NCI-H2171 treated with DMSO at 0.1 percent for 48 hours (cell line): ENCODE measurements at regions not wholly inside any gene's neighbourhood (a gene's known extent, or its start where the extent isn't known, plus 50 kb on each side); places are given as distances from the start of the nearest gene placed in this dataset.

Source experiments
- DNase-seq: peaks from one replicate; lab custom pipeline; 2025; lab: John Stamatoyannopoulos, UW

DNA sequence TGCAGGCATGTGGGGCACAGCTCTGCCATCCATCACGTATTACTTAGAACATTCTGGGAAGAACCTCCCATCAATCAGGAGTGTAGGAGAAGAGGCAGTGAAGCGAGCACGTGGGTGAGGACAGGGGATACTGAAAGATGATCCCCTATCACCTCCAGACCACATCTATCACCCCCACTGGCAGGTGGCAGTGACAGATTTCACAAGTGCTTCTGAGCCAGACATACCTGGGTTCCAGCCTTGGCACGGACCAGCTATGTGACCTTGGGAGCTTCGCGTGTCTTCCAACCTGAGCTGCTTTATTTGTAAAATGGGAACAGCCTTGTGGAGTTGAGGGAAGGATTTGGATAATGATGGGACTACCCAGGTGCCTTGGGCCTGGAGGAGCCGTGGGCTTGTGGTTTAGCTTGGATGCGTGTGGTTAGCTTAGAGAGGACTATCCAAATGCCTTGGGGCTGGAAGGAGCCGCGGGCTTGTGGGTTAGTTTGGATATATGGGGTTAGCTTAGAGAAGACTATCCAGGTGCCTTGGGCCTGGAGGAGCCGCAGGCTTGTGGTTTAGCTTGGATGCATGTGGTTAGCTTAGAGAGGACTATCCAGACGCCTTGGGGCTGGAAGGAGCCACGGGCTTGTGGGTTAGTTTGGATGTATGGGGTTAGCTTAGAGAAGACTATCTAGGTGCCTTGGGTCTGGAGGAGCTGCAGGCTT, 206.4 kb downstream of the ENGASE start:
- peak; percentile 49 for DNase-seq

DNA sequence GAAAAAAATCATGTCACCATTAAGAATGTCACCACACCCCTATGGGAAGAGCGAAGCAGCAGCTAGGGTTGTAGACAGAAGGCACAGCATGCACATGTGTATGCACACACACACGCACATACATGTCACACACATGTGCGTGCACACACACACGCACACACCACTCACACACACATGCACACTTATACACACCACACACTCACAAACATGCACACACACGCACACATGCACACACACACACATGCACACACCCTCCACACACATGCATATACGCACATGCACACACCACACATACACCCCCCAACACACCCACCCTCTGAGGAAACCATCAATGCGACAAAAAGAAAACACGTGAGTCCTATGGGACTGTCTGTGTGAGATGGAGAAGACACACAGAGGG, 205.4 kb downstream of the ENGASE start:
- no peak for DNase-seq

DNA sequence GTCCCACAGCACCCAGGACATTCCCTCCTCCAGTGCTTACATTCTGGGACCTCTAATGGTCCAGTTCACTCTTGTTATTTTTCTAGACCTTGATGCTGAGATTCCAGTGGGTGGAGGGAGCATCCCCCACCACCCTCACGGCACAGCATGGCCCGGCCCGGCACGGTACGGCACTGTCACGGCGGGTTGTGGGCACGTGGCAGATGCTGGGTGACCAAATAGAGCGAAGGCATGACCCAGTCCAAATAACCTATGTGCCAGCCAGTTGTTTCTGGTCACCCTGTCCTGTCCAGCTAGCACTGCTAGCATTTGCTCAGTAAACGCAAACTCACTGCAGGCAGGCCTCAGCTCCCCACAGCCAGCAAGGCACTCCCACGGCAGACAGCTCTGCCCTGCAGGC, 204.7 kb downstream of the ENGASE start:
- DNase-seq: no peak

DNA sequence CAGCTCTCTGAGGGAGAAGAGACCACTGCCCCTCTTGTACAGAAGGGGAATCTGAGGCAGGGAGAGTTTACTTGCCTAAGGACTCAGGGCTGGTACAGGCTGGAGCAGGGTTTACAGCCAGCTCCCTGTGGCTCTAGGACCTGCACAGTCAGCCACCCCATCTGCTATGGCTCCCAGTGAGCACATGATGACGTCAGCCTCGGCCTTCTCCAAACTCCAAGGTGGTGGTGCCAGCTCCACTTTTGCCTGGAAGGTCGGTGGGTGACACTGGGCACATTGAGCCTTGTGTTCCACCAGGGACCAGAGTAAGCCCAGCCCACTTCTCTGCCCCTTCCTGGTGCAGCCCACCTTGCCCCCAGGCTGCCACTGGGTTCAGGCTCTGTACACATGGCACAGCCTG, 202.2 kb downstream of the ENGASE start:
- peak; percentile 61 for DNase-seq

DNA sequence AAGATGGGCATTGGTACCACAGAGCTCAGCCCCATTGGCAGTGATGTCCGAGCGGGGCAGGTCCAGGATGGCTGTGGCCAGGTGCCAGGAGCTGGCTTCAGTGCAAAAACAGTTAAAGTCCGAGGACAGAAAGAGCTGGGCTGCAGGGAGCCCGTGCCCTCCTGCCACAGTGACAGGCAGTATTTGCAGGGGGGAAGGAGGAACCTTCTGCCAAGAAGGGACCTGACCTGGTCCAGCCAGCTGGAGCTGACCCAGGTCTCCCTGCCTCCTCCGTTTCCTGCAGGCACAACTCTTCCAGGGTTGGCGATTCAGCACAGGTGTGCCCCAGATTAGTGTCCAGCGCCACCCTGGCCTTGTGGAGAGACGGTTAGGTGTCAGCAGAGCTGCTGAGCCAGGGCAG, 199.0 kb downstream of the ENGASE start:
- DNase-seq: no peak

DNA sequence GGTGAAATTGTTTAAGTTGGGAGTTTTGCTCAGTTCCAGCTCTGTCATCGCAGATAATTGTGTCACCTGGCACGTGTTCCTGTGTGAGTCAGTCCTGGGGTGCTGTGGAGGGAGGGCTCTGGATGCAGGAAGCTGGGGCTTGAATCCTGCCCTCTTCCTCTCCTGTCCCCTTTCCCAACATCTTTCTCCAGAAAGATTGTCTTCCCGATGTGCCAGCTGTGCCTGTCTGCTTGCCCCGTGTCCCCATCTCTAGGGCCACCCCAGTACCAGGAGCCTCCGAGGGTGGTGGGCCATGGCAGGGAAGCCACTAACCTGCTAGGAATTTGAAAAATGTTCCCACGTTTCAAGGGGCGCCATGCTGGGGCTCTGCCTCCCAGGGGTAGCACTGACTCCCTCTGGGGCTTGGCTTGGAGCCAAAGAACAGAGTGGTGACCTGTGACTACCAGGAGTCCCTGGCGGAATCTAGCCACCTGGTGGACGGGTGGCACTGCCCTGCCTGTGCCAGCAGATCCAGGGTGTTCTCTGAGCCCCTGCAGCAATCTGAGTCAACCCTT, 198.1 kb downstream of the ENGASE start:
- DNase-seq: no peak

DNA sequence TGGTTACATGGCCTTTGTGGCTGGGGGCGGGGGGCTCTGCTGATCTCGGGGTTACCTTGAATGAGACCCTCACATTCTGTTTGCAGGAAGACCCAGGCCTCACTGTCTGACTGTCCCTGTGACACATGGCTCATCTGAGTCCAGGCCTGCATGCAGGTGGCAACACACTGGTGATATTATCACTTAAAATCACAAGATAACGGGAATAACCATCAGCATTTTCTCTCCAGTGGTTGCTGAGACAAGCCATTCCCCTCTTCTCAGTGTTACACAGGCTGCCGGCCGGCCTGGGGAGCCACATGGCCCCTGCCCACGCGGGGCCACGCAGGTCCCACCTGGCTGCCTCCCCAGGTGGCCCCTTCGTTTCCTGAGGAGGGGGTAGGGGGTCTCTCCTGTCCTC, 197.6 kb downstream of the ENGASE start:
- DNase-seq: no peak

DNA sequence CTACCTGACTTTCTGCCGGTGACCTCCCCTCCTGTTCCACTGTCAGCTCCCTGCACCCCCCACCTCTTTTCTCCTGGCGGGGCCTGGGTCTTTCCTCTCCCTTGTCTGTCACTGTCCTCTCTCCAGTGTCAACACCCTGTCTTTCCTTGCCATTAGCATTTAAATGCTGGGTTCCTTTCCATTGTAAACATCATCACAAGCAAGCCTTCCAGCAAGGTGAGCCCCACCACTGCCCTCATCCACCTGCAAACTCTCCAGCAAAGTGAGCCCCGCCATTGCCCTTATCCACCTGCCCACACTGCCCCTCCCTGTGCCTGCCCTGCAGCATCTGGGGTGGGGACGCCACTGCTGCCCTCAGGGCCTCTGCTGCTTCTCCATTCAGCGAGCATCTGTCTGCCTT, 195.0 kb downstream of the ENGASE start:
- no peak for DNase-seq

DNA sequence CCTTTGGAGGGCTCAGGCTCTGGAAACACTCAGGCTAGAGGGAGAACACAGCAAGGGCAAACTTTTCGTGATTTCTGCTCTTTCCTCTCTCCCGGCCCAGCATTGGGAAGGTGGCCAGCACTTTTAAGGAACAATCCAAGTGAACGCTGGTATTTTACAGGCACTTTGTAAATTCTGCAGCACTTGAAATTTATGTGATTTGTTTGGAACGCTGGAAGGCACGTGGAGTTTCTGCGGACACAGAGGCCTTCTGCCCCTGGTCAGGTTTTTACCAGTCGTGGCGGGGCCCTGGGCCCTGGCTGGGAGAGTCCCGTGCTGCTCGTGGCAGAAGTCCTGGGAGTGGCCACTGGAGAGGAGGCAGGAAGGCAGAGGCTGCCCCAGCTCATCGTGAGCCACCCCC, 188.6 kb downstream of the ENGASE start:
- no peak for DNase-seq

DNA sequence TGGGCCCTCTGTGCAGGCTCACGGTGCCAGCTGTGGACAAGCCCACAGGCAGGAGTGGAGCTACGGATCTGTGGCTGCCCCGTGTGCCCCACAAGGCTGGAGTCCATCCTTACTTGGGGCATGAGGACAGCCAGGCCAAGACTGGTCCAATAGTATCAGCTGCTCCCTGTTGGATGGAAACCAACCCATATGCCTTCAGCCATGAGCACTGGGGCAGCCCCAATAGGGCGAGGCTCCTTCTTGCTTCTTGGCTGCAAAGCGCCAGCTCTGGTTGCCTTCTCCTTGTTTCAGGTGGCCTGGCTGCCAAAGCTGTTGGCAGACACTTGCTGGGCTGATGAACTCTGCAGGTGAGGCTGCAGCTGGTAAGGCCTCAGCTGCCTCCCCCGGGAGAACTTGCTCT, 188.0 kb downstream of the ENGASE start:
- no peak for DNase-seq

DNA sequence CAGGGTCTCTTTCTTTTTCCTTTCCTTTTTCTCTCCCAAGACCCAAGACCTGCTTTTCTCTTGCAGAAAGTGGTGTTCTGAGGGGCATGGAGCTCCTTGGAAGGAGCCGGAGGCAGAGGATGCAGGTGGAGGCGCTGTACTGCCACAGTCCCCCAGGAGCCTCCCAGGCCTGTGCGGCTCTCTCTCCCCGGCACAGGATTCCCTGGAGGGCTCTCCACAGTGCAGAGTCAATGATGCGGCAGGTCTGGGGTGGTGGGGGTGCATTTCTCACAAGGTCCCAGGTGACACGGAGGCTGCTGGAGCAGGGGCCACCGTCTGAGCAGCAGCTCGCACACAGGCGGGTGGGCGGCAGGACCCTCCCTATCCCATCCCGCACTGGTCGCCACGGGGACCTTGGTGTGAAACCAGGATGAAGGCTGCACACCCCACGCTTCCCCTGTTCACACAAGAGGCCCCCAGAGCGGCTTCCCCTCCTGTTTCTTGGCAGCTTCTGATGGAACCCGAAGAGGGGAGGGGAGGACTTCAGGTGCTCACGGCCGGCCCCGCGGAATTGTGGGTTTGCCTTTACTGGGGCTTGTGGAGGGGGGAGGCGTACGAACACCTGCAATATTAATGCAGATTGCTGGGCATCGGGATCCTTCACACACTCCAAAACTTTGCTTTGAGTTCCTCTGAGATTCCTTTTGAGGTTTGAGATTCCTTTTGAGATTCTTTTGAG, 186.9 kb downstream of the ENGASE start:
- DNase-seq: peak; percentile 82

DNA sequence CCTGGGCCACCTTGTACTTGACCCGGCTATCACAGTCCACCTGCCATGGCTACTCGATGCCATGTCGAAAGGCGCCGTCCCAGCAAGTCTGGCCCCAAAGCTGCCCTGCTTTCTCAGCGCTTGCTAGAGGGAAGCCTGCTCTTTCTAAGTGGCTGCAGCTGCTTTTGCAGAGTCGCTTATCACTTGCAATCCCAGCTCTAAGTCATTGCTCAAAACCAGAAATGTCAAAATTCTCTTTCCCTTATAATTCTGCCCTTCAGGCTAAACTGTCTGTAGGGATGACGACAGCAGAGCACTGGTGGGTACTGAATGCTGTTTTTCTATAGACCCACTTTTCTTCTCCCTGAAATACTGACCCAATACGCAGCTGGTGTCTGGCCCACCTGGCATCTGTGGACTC, 184.2 kb downstream of the ENGASE start:
- DNase-seq: no peak

DNA sequence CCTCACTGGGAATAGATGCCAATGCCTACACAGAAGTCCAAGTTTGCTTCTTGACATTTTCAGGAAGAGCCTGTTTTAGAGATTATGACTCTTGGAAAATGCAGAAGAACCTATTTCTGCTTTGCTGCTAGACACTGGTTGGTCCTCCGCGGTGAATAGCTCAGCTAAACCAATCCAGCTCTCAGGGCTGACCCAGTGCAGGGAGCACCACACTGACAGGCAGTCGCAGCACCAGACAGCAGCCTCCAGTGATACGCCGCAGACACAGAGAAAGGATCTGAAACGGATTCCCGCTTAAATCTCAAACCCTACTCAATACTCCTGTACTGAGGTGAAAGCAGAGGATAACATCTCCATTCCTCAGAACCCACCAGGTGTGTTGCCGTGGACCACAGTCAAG, 183.4 kb downstream of the ENGASE start:
- no peak for DNase-seq

DNA sequence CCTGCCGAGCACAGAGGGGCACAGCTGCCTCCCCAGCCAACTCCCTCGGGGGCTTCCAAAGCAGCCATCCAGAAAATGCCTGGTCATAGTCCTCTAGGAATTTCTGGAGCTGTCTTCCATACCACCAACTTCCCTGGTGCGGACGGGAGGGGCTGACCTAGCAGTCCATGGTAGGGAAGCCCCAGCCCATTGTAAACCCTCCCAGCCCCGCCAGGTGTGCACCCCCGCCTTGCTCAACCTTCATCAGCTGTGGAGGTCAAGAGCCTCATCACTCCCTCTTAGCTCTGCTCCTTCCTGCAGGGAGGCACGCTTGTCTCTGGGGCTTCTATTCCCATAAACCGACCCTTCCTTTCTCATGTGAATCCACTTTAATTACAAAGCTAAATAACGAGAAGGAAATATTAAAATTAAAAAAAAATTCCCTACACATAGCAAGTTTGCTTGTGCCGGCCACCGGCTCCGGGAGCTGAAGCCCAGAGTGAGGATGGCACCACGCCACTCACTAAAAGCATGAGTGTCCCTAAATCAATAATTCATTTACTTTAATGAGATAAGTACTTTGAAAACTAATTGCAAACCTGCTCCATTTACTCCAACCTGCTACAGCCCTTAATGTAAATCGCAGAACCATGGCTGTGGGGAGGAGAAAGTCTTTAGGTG, 181.4 kb downstream of the ENGASE start:
- peak; percentile 41 for DNase-seq

DNA sequence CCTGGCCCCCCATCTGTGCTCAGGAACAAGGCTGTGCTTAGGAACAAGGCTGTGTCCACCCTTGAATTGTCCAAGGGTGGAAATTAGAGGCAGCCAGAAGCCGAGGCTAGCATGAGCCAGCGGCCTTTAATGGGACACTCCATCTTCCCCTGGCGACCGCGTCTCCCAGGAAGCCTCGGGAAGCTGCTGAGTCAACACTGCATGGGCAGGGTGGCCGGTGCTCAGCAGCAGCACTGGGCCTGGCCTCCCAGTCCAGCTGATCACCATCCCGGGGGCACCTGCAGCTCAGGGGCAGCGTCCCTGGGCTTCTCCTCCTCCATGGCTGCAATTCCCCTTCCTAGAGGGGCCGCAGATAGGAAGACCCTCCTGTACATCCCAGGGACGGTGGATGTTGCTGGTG, 180.8 kb downstream of the ENGASE start:
- no peak for DNase-seq

DNA sequence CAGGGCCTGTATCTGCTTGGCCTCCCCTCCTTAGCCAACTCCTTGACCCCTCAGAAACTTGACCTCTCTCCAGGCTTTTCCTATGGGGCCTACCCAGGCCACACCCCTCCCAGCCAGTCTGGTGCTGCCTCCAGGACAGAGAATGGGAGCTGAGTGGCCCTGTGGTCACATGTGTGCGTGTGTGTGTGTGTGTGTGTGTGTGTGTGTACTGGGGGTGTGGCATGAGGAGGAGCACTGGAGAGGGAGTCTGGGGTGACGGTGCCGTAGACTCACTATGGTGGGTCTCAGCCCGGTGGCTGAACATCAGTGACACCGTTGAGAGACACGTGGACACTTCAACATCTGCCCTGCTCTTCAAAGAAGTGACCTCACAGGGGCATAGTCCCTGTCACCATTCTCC, 180.4 kb downstream of the ENGASE start:
- no peak for DNase-seq

DNA sequence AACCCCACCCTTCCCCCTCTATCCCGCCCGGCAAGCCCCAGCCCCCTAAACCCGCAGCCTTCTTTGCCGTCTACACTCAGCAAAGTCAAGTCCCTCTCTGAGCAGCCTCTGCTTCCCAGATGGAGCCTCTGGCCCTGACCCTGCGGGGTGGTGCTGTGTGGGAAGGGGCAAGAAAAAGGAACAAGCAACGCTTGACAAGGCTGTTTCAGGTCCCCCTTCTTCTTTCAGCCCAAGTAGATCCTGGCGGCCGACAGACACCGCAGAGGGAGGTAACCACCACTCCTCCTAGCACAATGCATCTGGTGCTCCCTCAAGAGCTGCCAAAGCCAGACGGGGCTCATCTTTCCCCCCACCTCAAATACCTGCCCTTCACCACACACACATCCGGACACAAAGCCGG, 178.3 kb downstream of the ENGASE start:
- no peak for DNase-seq

DNA sequence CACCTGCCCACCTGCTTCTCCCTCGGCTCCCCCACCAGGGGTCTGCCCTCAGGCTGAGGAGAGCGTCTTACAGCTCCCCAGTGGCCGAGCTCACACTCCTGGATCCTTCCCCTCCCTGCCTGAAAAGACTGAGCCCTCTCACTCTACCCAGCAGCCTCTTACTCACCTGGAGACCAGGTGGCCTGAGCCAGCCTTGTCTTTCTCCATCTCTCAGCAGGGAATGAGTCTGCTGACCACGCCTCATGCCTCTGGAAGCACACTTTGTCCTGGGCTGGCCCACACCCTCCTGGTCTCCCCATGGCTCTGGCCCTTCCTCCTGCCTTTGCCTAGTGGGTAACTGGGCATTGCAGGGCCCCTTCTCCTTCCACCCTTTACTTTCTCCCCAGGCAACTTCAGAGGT, 177.2 kb downstream of the ENGASE start:
- DNase-seq: no peak

DNA sequence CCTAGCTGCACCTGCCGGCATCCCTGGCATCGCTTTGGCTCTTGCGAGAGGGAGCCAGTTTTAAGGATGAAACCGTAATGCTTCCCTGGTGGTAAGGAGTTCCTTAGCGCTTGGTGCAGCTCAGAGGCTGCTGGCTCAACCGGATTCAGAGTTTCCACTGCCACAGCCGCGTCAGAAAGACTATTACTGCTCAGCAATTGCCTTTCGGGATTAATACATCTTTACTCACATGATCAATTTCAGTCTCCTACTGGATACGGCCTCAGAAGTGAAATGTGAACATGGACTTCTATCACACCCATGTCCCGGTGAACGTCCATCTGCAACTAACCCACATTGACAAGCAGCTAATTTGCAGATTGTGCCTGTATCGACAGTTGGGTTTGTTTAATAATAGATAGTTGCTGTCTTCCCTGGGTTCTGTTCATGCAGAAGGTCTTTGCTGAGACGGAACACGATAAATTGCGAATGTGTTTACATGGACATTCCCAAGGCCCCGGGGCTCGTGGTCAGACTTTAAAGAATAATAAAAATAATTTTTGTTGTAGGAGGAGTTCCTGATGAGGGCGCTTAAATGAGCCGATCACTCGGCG, 175.4 kb downstream of the ENGASE start:
- DNase-seq: no peak

DNA sequence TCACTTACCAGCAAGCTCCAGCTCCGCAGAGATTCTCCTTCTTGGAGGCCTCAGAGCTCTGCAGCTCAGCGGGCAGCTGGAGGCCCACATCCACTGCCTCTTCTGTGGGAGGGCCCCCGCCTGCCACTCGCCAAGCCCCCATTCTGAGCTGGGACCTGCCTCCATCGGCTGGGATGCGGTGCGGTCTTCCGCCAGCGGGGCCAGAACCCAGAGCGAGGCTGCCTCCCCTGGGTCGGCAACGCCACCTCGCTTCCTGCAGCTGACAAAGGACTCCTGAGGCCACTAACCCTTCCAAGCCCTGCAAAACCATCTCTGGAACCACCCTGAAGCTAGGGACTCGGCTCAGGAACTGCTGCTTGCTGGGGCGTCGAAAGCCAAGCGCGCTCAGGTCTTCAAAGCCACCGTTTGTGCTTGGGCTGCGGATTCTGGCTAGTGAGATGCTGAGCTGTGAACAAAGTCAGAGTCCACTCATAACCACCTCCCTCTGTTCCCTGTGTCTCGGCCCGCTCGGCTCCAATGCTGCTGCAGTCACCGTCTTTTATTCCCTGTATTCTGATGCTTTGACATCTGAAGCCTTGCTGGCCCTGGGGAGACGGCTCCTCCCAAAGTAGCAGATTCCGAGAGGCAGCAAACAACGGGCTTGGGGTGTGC, 174.3 kb downstream of the ENGASE start:
- DNase-seq: no peak

DNA sequence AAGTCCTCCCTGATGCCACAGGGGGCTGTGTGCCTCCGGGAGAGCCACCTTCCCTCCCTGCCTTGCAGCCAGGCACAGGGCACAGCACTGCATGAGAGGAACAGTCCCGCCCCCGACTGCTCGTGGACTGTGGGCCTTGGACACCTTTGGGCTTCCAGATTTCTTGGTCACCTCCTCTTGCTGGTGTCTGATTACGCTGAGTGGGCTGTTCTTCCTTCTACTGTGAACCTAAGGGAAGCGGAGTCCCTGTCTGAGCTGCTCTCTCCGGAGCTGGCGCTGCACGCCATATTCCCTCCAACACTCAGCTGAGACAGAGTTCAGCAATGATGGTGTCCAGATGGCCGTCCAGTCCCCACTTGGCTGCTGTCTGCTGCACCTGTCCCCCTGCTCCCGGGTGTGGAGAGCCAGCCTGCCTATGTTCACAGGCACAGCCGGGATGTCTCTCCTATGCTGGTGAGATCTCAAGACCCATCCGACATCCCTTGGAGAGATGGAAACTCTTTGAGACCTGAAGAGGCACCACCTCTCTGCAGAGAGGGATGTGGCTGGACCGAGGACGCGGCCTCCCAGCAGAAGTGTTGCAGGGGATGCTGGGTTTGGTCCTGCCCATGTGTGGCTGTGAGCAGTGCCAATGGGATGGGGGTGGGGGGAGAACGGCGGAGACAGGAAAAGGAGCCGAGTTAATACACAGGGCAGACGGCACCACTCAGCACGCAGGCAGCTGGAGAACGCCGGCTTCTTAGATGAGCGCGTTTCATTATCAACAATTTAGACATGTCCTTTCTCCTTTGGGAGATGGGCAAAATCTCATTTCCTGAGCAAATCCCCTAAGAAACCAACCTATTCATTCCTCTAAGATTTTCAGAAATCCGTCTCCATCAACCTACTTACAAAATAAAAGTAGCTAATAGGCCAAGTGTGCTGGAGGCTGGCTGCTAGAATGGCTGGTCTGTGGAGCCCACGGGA, 171.9 kb downstream of the ENGASE start:
- no peak for DNase-seq
